H1 (cell line): ENCODE measurements at regions not wholly inside any gene's neighbourhood (a gene's known extent, or its start where the extent isn't known, plus 50 kb on each side); places are given as distances from the start of the nearest gene placed in this dataset.

ENCODE experiments used
- CTCF ChIA-PET: fragments of 300-600 bp; sonication (Branson Sonifier 250); formaldehyde crosslinking; loops from one replicate; lab custom pipeline; 2021; ENCODE audit not compliant: partially characterized antibody; lab: Charles Lee
- POLR2A ChIA-PET: fragments of 300-600 bp; sonication (Branson Sonifier 250); formaldehyde crosslinking; loops from one replicate; lab custom pipeline; 2021; ENCODE audit warnings: inconsistent platforms; ENCODE audit not compliant: partially characterized antibody; lab: Charles Lee
- DNase-seq, 2 experiments: peaks; one replicate each; pipeline versions ENCODE4 v3.0.0 to v3.0.0-alpha.2; 2010 to 2022; ENCODE audit warnings: low spot score in 2 of 2, low read depth in 1 of 2, mixed read lengths in 1 of 2
- FAIRE-seq: peaks from 2 replicates; lab custom pipeline; 2011; peaks lifted over from hg19 to GRCh38; lab: Jason Lieb, UNC
- H2AFZ ChIP-seq: 2 replicates; pipeline ENCODE4 v1.8.1; 2012; ENCODE audit warnings: low read length, inconsistent platforms
- H2AK5ac ChIP-seq: 2 replicates; pipeline ENCODE4 v1.6.1; 2013; ENCODE audit warnings: low read depth, low read length
- H2BK120ac ChIP-seq: replicated peaks from 2 replicates; pipeline ENCODE3; 2013; ENCODE audit warnings: low read depth, low read length, inconsistent platforms
- H2BK12ac ChIP-seq: 2 replicates; pipeline ENCODE4 v1.6.1; 2013; ENCODE audit warnings: low read depth, low read length
- H2BK15ac ChIP-seq: 2 replicates; pipeline ENCODE4 v1.6.1; 2013; ENCODE audit warnings: low read length
- H2BK20ac ChIP-seq: 2 replicates; pipeline ENCODE4 v1.6.1; 2013; ENCODE audit warnings: low read length
- H2BK5ac ChIP-seq: 2 replicates; pipeline ENCODE4 v1.6.1; 2013; ENCODE audit warnings: low read depth, low read length
- H3K14ac ChIP-seq: 2 replicates; pipeline ENCODE4 v1.6.1; 2013; ENCODE audit warnings: inconsistent platforms; ENCODE audit not compliant: insufficient read length
- H3K18ac ChIP-seq: 2 replicates; pipeline ENCODE4 v1.6.1; 2013; ENCODE audit warnings: low read length; ENCODE audit errors: extremely low read depth
- H3K23ac ChIP-seq: 2 replicates; pipeline ENCODE4 v1.6.1; 2013; ENCODE audit warnings: inconsistent platforms; ENCODE audit not compliant: insufficient read length
- H3K23me2 ChIP-seq: 2 replicates; pipeline ENCODE4 v1.6.1; 2013; ENCODE audit warnings: low read depth, low read length
- H3K27ac ChIP-seq: 2 replicates; pipeline ENCODE4 v1.6.1; 2011; ENCODE audit warnings: low read depth, low read length, inconsistent platforms
- H3K27me3 ChIP-seq, 4 experiments: replicated peaks in 1 of 4; 1 replicate in 1 of 4; 2 replicates in 3 of 4; pipeline versions ENCODE4 v1.6.1 to v1.8.1; 2011 to 2013; ENCODE audit warnings: low read length in 3 of 4, mild to moderate bottlenecking in 3 of 4, inconsistent platforms in 2 of 4, mixed read lengths in 2 of 4, moderate library complexity in 1 of 4; ENCODE audit not compliant: control insufficient read depth in 3 of 4, insufficient read depth in 3 of 4; ENCODE audit errors: extremely low read depth in 1 of 4
- H3K36me3 ChIP-seq, 4 experiments: 2 replicates each; pipeline versions ENCODE4 v1.6.1 to v1.8.1; 2011 to 2013; ENCODE audit warnings: mild to moderate bottlenecking in 4 of 4, low read length in 3 of 4, moderate library complexity in 2 of 4, control low read depth in 1 of 4, inconsistent platforms in 1 of 4; ENCODE audit not compliant: insufficient read depth in 4 of 4, control insufficient read depth in 2 of 4
- H3K4ac ChIP-seq: replicated peaks from 2 replicates; pipeline ENCODE3; 2013; ENCODE audit warnings: low read length, low read depth, mixed read lengths, inconsistent platforms; ENCODE audit not compliant: insufficient read length
- H3K4me1 ChIP-seq, 4 experiments: replicated peaks in 1 of 4; 1 replicate in 1 of 4; 2 replicates in 3 of 4; pipeline versions ENCODE4 v1.6.1 to v1.8.1; 2011 to 2013; ENCODE audit warnings: low read length in 3 of 4, inconsistent platforms in 2 of 4, mixed read lengths in 1 of 4; ENCODE audit not compliant: insufficient read depth in 4 of 4, control insufficient read depth in 3 of 4
- H3K4me2 ChIP-seq, 2 experiments: 2 replicates each; pipeline versions ENCODE4 v1.6.1 to v1.8.1; 2011 to 2013; ENCODE audit warnings: low read depth in 2 of 2, low read length in 2 of 2, control low read depth in 1 of 2, inconsistent platforms in 1 of 2, mild to moderate bottlenecking in 1 of 2; ENCODE audit not compliant: insufficient read depth in 1 of 2
- H3K4me3 ChIP-seq, 4 experiments: fragments of 200-600, 300-600 bp in 1 of 4; sonication (generic), shearing (Covaris generic), sonication (Bioruptor Twin) in 1 of 4; 2 replicates each; pipeline versions ENCODE4 v1.5.1 to v1.8.1; 2011 to 2016; ENCODE audit warnings: low read length in 4 of 4, low read depth in 3 of 4, control low read depth in 2 of 4, inconsistent platforms in 2 of 4, mild to moderate bottlenecking in 2 of 4, mixed read lengths in 1 of 4, moderate library complexity in 1 of 4; ENCODE audit not compliant: insufficient read depth in 2 of 4; ENCODE audit errors: extremely low read depth in 1 of 4
- H3K56ac ChIP-seq: replicated peaks from 2 replicates; pipeline ENCODE3; 2013; ENCODE audit warnings: low read depth, mild to moderate bottlenecking, mixed read lengths, low read length, inconsistent platforms; ENCODE audit not compliant: insufficient read length
- H3K79me1 ChIP-seq: 2 replicates; pipeline ENCODE4 v1.6.1; 2013; ENCODE audit warnings: low read depth, low read length, control low read depth
- H3K79me2 ChIP-seq, 2 experiments: 2 replicates each; pipeline versions ENCODE4 v1.6.1 to v1.8.1; 2012 to 2013; ENCODE audit warnings: low read length in 2 of 2, mild to moderate bottlenecking in 2 of 2, inconsistent platforms in 1 of 2; ENCODE audit not compliant: insufficient read depth in 2 of 2, control insufficient read depth in 1 of 2
- H3K9ac ChIP-seq, 4 experiments: replicated peaks in 1 of 4; 1 replicate in 1 of 4; 2 replicates in 3 of 4; pipeline versions ENCODE4 v1.6.1 to v1.8.1; 2011 to 2013; ENCODE audit warnings: low read depth in 3 of 4, low read length in 3 of 4, control low read depth in 2 of 4, mild to moderate bottlenecking in 2 of 4, moderate library complexity in 2 of 4, inconsistent platforms in 1 of 4; ENCODE audit errors: extremely low read depth in 1 of 4
- H3K9me3 ChIP-seq, 2 experiments: 2 replicates each; pipeline versions ENCODE4 v1.6.1 to v1.8.1; 2012 to 2013; ENCODE audit warnings: mild to moderate bottlenecking in 2 of 2, moderate library complexity in 2 of 2, control low read depth in 1 of 2, inconsistent platforms in 1 of 2, low read depth in 1 of 2, low read length in 1 of 2, mixed read lengths in 1 of 2; ENCODE audit not compliant: insufficient read depth in 2 of 2
- H4K20me1 ChIP-seq, 2 experiments: replicated peaks in 1 of 2; 2 replicates each; pipeline versions ENCODE3 to v1.8.1; 2011 to 2013; ENCODE audit warnings: inconsistent platforms in 2 of 2, low read length in 2 of 2, mild to moderate bottlenecking in 1 of 2; ENCODE audit not compliant: insufficient read depth in 2 of 2, control insufficient read depth in 1 of 2
- H4K5ac ChIP-seq: 2 replicates; pipeline ENCODE4 v1.6.1; 2013; ENCODE audit warnings: low read length, low read depth, mixed read lengths, inconsistent platforms; ENCODE audit not compliant: insufficient read length
- H4K8ac ChIP-seq: 2 replicates; pipeline ENCODE4 v1.8.0; 2013; ENCODE audit warnings: mild to moderate bottlenecking, moderate library complexity, low read length, inconsistent platforms; ENCODE audit not compliant: insufficient read depth; ENCODE audit errors: extremely low read depth
- H4K91ac ChIP-seq: replicated peaks from 2 replicates; pipeline ENCODE3; 2013; ENCODE audit warnings: low read length, mixed read lengths, inconsistent platforms; ENCODE audit not compliant: insufficient read length
- ASH2L ChIP-seq: fragments of 200-600, 300-600 bp; sonication (generic); IDR thresholded peaks from one replicate; pipeline ENCODE4 v1.7.1; 2017; ENCODE audit warnings: low read length
- CEBPB ChIP-seq: IDR thresholded peaks from 2 replicates; pipeline ENCODE4 v1.6.1; 2012; ENCODE audit warnings: low read depth, low read length
- CHD1 ChIP-seq: IDR thresholded peaks from 2 replicates; pipeline ENCODE4 v1.6.1; 2012; ENCODE audit warnings: low read depth, low read length, improper control_type of control experiment
- CHD2 ChIP-seq: IDR thresholded peaks from 2 replicates; pipeline ENCODE4 v1.6.1; 2012; ENCODE audit warnings: low read length, improper control_type of control experiment
- CREB1 ChIP-seq: IDR thresholded peaks from 2 replicates; pipeline ENCODE4 v1.6.1; 2012; ENCODE audit warnings: inconsistent platforms
- EP300 ChIP-seq, 2 experiments: IDR thresholded peaks; 1 replicate in 1 of 2; 2 replicates in 1 of 2; pipeline ENCODE4 v1.6.1; 2011 to 2012; ENCODE audit warnings: low read depth in 2 of 2, low read length in 2 of 2, mild to moderate bottlenecking in 2 of 2, borderline replicate concordance in 1 of 2, inconsistent platforms in 1 of 2, moderate library complexity in 1 of 2
- HDAC2 ChIP-seq, 2 experiments: fragments of 300-600 bp in 1 of 2; sonication (generic) in 1 of 2; IDR thresholded peaks; 2 replicates each; pipeline ENCODE4 v1.6.1; 2011 to 2012; ENCODE audit warnings: low read depth in 2 of 2, low read length in 2 of 2, mild to moderate bottlenecking in 2 of 2, moderate library complexity in 2 of 2, borderline replicate concordance in 1 of 2, inconsistent platforms in 1 of 2
- SIX5 ChIP-seq: IDR thresholded peaks from 2 replicates; pipeline ENCODE4 v1.6.1; 2011; ENCODE audit warnings: mild to moderate bottlenecking, low read depth, low read length
- SP4 ChIP-seq: IDR thresholded peaks from 2 replicates; pipeline ENCODE4 v1.6.1; 2012; ENCODE audit warnings: low read length, inconsistent platforms
- TBP ChIP-seq: IDR thresholded peaks from 2 replicates; pipeline ENCODE4 v1.6.1; 2011; ENCODE audit warnings: low read depth, low read length, improper control_type of control experiment
- WGBS, 2 experiments: shearing (Covaris generic) in 1 of 2; methylation state at CpG; one replicate each; pipeline versions ENCODE4 v1.1.6 to v1.1.7; 2013 to 2015; ENCODE audit warnings: low lambda C conversion rate in 2 of 2, mixed read lengths in 2 of 2, inconsistent platforms in 1 of 2, low coverage in 1 of 2, missing lambda C conversion rate in 1 of 2; ENCODE audit not compliant: insufficient replicate concordance in 2 of 2, insufficient coverage in 1 of 2, insufficient read length in 1 of 2; ENCODE audit errors: extremely low coverage in 1 of 2, missing lambda C conversion rate in 1 of 2; 5-methylcytosine and 5-hydroxymethylcytosine counted together

- DNase-seq (no peak), FAIRE-seq (no peak)
- Histone ChIP-seq H2AFZ (peak overlapping the region; percentile 18; the same call in 1 of the 2 replicates), H2BK15ac (no peak overlapping the region), H3K18ac (no peak overlapping the region), H3K23me2 (no peaks in the 10 kb centered on the region), H3K4me2 (no peak overlapping the region), H2BK20ac (no peak overlapping the region), H3K4me1 (no peaks in the 10 kb centered on the region), H2AK5ac (no peak overlapping the region), H3K9me3 (no peaks in the 10 kb centered on the region), H3K56ac (no peak overlapping the region), H3K79me1 (no peaks in the 10 kb centered on the region), H3K27me3 (no peaks in the 10 kb centered on the region), H4K91ac (no peak overlapping the region), H3K79me2 (no peaks in the 10 kb centered on the region), H2BK120ac (no peak overlapping the region), H3K36me3 (no peaks in the 10 kb centered on the region), H2BK12ac (no peak overlapping the region), H4K20me1 (no peaks in the 10 kb centered on the region), H3K4me3 (no peak overlapping the region), H3K23ac (no peak overlapping the region), H3K4ac (no peak overlapping the region), H4K5ac (no peak overlapping the region), H2BK5ac (no peak overlapping the region), H3K27ac (no peak overlapping the region), H4K8ac (no peak overlapping the region), H3K9ac (no peak overlapping the region), H3K14ac (no peak overlapping the region)
- TF ChIP-seq CHD1 (no peak), HDAC2 (IDR thresholded peaks at IDR 0.05; ENCODE audit: borderline replicate concordance in 1 of 2, low read depth in 2 of 2, low read length in 2 of 2) (no peak), EP300 (IDR thresholded peaks at IDR 0.05; ENCODE audit: borderline replicate concordance in 1 of 2, low read depth in 2 of 2, low read length in 2 of 2) (no peak), CHD2 (no peak), SP4 (no peak), CREB1 (no peak), ASH2L (no peak), SIX5 (no peak), TBP (no peak), CEBPB (no peak)
- ChIA-PET CTCF (interaction anchor here (1.1 kb wide), 1 partner anchor 12 kb away, joined by 3 read pairs; no protein-coding TSS in a partner anchor), POLR2A (no interaction called here)
- 88% methylated on average over 6 of the region's 6 CpGs; no CpG with 5 or more reads in 1 of the 2 experiments for WGBS, 2 experiments
Measured at GRCh38 chr18:73007195-73007914, 139.6 kb upstream of the NETO1 start.
